ENCODE measurements at regions not wholly inside any gene's neighbourhood (a gene's known extent, or its start where the extent isn't known, plus 50 kb on each side); places are given as distances from the start of the nearest gene placed in this dataset.

DNA sequence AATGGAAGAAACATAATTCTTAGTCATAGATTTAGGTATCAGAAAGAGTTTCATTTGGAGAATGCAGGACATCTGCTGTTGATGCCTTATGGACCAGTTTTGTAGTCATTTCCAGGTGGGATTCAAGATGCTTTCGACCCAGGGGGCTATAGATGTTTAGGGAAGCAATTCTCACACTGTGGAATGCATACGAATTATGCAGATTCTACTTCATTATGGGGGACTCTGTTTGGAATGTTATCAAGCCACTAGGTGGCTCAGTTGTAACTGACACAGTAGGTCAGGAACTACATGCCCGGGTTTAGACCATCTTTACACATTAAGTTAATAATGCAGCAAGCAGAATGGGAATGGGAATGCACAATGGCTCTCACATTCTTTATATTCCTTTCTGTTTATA is 1359.8 kb downstream of the ZPLD1 start:
- H3K27me3 ChIP-seq: no peaks in the 10 kb centered on the region
- TF ChIP-seq, protein P1, sequence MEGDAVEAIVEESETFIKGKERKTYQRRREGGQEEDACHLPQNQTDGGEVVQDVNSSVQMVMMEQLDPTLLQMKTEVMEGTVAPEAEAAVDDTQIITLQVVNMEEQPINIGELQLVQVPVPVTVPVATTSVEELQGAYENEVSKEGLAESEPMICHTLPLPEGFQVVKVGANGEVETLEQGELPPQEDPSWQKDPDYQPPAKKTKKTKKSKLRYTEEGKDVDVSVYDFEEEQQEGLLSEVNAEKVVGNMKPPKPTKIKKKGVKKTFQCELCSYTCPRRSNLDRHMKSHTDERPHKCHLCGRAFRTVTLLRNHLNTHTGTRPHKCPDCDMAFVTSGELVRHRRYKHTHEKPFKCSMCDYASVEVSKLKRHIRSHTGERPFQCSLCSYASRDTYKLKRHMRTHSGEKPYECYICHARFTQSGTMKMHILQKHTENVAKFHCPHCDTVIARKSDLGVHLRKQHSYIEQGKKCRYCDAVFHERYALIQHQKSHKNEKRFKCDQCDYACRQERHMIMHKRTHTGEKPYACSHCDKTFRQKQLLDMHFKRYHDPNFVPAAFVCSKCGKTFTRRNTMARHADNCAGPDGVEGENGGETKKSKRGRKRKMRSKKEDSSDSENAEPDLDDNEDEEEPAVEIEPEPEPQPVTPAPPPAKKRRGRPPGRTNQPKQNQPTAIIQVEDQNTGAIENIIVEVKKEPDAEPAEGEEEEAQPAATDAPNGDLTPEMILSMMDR (IDR thresholded peaks at IDR 0.05): no peak
- no peak overlapping the region for H3K4me3 ChIP-seq
- ATAC-seq (peak; percentile 40), DNase-seq (no peak)
- no peak overlapping the region for H3K27ac ChIP-seq
- intact Hi-C loops (cut with DNase I): no loop called here
- no peaks in the 10 kb centered on the region for H3K4me1 ChIP-seq
- no peaks in the 10 kb centered on the region for H3K9me3 ChIP-seq
- no peaks in the 10 kb centered on the region for H3K36me3 ChIP-seq

DNA sequence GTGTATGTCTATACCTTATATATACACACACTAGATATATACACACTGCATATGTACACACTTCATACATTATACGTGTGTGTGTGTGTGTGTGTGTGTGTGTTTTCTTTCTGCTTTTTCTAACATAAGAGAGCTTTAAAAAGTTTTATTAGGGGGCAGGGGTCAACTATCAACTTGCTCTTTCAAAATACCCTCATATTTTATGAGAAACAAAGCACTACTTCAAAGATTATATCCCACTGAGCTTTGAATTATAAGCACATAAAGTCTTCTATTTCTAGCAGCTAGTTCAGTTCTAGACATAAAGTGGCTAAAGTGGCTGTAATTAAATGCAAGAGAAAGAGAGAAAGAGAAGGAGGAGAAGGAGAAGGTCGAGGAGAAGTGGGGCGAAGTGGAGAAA is 1361.3 kb downstream of the ZPLD1 start:
- H3K4me3 ChIP-seq: no peak overlapping the region
- no peak for DNase-seq
- TF ChIP-seq, protein P1 (IDR thresholded peaks at IDR 0.05): no peak
- H3K27me3 ChIP-seq: no peaks in the 10 kb centered on the region
- no peaks in the 10 kb centered on the region for H3K36me3 ChIP-seq
- H3K9me3 ChIP-seq: no peaks in the 10 kb centered on the region
- no peak overlapping the region for H3K27ac ChIP-seq
- intact Hi-C loops (cut with DNase I): no loop called here
- ATAC-seq: no peak
- H3K4me1 ChIP-seq: no peaks in the 10 kb centered on the region

DNA sequence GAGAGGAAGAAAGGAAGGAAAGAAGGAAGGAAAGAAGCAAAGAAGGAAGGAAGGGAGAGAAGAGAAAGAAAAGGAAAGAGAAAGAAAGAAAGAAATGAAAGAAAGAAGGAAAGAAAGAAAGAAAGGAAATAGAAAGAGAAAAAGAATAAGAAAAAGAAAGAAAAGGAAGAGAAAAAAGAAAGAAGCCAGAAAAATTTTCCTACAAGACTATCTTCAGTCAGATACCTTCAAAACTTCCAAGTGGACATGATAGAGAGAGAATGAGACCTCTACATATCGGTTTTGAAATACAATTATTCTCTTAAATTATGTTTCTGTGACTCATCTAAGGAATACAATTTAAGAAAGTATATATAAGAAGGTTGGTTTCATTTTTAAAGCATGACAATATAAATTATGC is 1369.0 kb downstream of the ZPLD1 start:
- ATAC-seq: no peak
- Histone ChIP-seq H3K4me1 (no peaks in the 10 kb centered on the region), H3K9me3 (peaks cover 0 to 20% of the 10 kb centered on the region in 2 donors), H3K27me3 (no peaks in the 10 kb centered on the region), H3K36me3 (no peaks in the 10 kb centered on the region), H3K27ac (no peak overlapping the region), H3K4me3 (no peak overlapping the region)
- DNase-seq: no peak
- intact Hi-C loops (cut with DNase I): no loop called here
- TF ChIP-seq, protein P1 (IDR thresholded peaks at IDR 0.05): no peak

DNA sequence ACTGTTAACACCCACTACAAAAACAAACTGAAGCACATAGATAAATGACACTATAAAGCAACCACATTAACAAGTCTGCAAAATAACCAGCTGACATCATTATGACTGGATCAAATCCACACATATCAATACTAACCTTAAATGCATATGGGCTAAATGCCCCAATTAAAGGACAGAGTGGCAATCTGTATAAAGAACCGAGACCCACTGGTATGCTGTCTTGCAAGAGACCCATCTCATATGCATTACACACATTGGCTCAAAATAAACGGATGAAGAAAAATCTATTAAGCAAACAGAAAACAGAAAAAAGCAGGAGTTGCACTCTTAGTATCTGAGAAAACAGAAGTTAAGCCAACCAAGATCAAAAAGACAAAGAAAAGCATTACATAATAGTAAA is 1375.4 kb downstream of the ZPLD1 start:
- Histone ChIP-seq H3K9me3 (peaks cover 0 to 40% of the 10 kb centered on the region in 2 donors), H3K4me3 (no peak overlapping the region), H3K27ac (no peak overlapping the region), H3K27me3 (no peaks in the 10 kb centered on the region), H3K4me1 (no peaks in the 10 kb centered on the region), H3K36me3 (no peaks in the 10 kb centered on the region)
- TF ChIP-seq, protein P1 (IDR thresholded peaks at IDR 0.05): no peak
- no peak for DNase-seq
- intact Hi-C loops (cut with DNase I): no loop called here
- no peak for ATAC-seq

DNA sequence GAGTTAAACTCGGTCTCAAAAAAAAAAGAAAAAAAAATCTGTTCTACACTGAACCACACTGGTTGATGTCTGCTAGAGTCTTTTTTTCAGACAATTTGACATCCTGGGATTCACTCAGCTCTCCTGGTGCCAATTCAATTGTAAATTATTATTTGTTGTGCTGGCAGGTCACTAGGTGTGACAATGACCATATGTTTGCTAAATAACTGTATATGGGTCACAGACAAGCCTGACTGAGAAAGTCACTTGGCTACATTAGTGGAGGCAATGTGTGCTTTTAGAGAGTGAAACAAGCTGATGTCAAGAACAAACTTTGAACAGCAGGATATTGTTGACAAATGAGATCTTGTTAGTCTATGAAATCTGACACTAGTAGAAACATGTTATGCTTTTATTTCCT is 1379.1 kb downstream of the ZPLD1 start:
- intact Hi-C loops (cut with DNase I): no loop called here
- ATAC-seq (no peak), DNase-seq (no peak)
- no peaks in the 10 kb centered on the region for H3K27me3 ChIP-seq
- H3K4me3 ChIP-seq: no peak overlapping the region
- TF ChIP-seq, protein P1 (IDR thresholded peaks at IDR 0.05): no peak
- peaks cover 0 to 20% of the 10 kb centered on the region in 2 donors for H3K9me3 ChIP-seq
- no peak overlapping the region for H3K27ac ChIP-seq
- H3K36me3 ChIP-seq: no peaks in the 10 kb centered on the region
- no peaks in the 10 kb centered on the region for H3K4me1 ChIP-seq

Data from left lung (tissue), 4 donors.